ENCODE measurements at regions not wholly inside any gene's neighbourhood (a gene's known extent, or its start where the extent isn't known, plus 50 kb on each side); places are given as distances from the start of the nearest gene placed in this dataset.

- no peak for TF ChIP-seq CTCF (IDR thresholded peaks at IDR 0.05; ENCODE audit: insufficient read depth, low read length, severe bottlenecking)
- Histone ChIP-seq H3K36me3 (ENCODE audit: control insufficient read depth, insufficient read depth, low read length) (no peaks in the 10 kb centered on the region), H3K27me3 (ENCODE audit: control insufficient read depth, insufficient read depth, low read length) (no peaks in the 10 kb centered on the region), H3K4me3 (ENCODE audit: low read depth, low read length) (no peak overlapping the region)
- DNase-seq (ENCODE audit: low read depth): no peak
- FAIRE-seq: no peak
These were observed 325.2 kb downstream of the DIPK2A start for GRCh38 chr3:144296808-144297207.

GRCh38 chr3:144301863-144302262 is 330.2 kb downstream of the DIPK2A start:
- no peak overlapping the region for H3K4me3 ChIP-seq (ENCODE audit: low read depth, low read length)

GRCh38 chr3:144307951-144308350 is 336.3 kb downstream of the DIPK2A start:
- TF ChIP-seq CTCF (IDR thresholded peaks at IDR 0.05; ENCODE audit: insufficient read depth, low read length, severe bottlenecking): no peak
- Histone ChIP-seq H3K36me3 (ENCODE audit: control insufficient read depth, insufficient read depth, low read length) (no peaks in the 10 kb centered on the region), H3K4me3 (ENCODE audit: low read depth, low read length) (no peak overlapping the region), H3K27me3 (ENCODE audit: control insufficient read depth, insufficient read depth, low read length) (no peaks in the 10 kb centered on the region)
- DNase-seq (ENCODE audit: low read depth) (no peak), FAIRE-seq (no peak)

More at GRCh38 chr3:144301863-144302262, 330.2 kb downstream of the DIPK2A start:
- no peak for FAIRE-seq
- no peaks in the 10 kb centered on the region for H3K27me3 ChIP-seq (ENCODE audit: control insufficient read depth, insufficient read depth, low read length)
- no peak for DNase-seq (ENCODE audit: low read depth)
- no peaks in the 10 kb centered on the region for H3K36me3 ChIP-seq (ENCODE audit: control insufficient read depth, insufficient read depth, low read length)
- TF ChIP-seq CTCF (IDR thresholded peaks at IDR 0.05; ENCODE audit: insufficient read depth, low read length, severe bottlenecking): no peak

- DNase-seq (ENCODE audit: low read depth) (no peak), FAIRE-seq (no peak)
- H3K36me3 ChIP-seq (ENCODE audit: control insufficient read depth, insufficient read depth, low read length): no peaks in the 10 kb centered on the region
- no peaks in the 10 kb centered on the region for H3K27me3 ChIP-seq (ENCODE audit: control insufficient read depth, insufficient read depth, low read length)
- TF ChIP-seq CTCF (IDR thresholded peaks at IDR 0.05; ENCODE audit: insufficient read depth, low read length, severe bottlenecking): no peak
- H3K4me3 ChIP-seq (ENCODE audit: low read depth, low read length): no peak overlapping the region
These were observed 336.8 kb downstream of the DIPK2A start for GRCh38 chr3:144308396-144308795.

- H3K4me3 ChIP-seq (ENCODE audit: low read depth, low read length): no peak overlapping the region
- FAIRE-seq (no peak), DNase-seq (ENCODE audit: low read depth) (no peak)
- no peak for TF ChIP-seq CTCF (IDR thresholded peaks at IDR 0.05; ENCODE audit: insufficient read depth, low read length, severe bottlenecking)
- no peaks in the 10 kb centered on the region for H3K36me3 ChIP-seq (ENCODE audit: control insufficient read depth, insufficient read depth, low read length)
- no peaks in the 10 kb centered on the region for H3K27me3 ChIP-seq (ENCODE audit: control insufficient read depth, insufficient read depth, low read length)
These were observed 341.1 kb downstream of the DIPK2A start for GRCh38 chr3:144312702-144313101.

- no peak for TF ChIP-seq CTCF (IDR thresholded peaks at IDR 0.05; ENCODE audit: insufficient read depth, low read length, severe bottlenecking)
- FAIRE-seq: no peak
These were observed 343.3 kb downstream of the DIPK2A start for GRCh38 chr3:144314946-144315345.

More at GRCh38 chr3:144314946-144315345, 343.3 kb downstream of the DIPK2A start:
- DNase-seq (ENCODE audit: low read depth): no peak
- Histone ChIP-seq H3K36me3 (ENCODE audit: control insufficient read depth, insufficient read depth, low read length) (no peaks in the 10 kb centered on the region), H3K4me3 (ENCODE audit: low read depth, low read length) (no peak overlapping the region), H3K27me3 (ENCODE audit: control insufficient read depth, insufficient read depth, low read length) (no peaks in the 10 kb centered on the region)
